ENCODE measurements at regions not wholly inside any gene's neighbourhood (a gene's known extent, or its start where the extent isn't known, plus 50 kb on each side); places are given as distances from the start of the nearest gene placed in this dataset.

GRCh38 chr7:98788966-98789365, 80.8 kb downstream of the TMEM130 start:
- TF ChIP-seq CTCF (IDR thresholded peaks at IDR 0.05), result no peak
- TF ChIP-seq POLR2A (IDR thresholded peaks at IDR 0.05), result no peak
- TF ChIP-seq EP300 (IDR thresholded peaks at IDR 0.05), result no peak

All from tibial nerve (tissue), 4 donors.